PC-3 (cell line): ENCODE measurements at regions not wholly inside any gene's neighbourhood (a gene's known extent, or its start where the extent isn't known, plus 50 kb on each side); places are given as distances from the start of the nearest gene placed in this dataset.

ENCODE experiments used
- ATAC-seq: fragments of 200-7000 bp; cut with Tn5 transposase; 2 replicates; pipeline ENCODE4 v1.9.1; 2020; ENCODE audit warnings: mild to moderate bottlenecking, moderate library complexity
- BruUV-seq: library from RNA; stranded (reverse); fragments of 400-500 nt; replicated peaks from 2 replicates; lab custom pipeline; 2021; lab: Mats Ljungman, UMichigan
- CTCF ChIA-PET: fragments of 300-600 bp; sonication (Branson Sonifier 250); formaldehyde crosslinking; loops from one replicate; lab custom pipeline; 2022; ENCODE audit warnings: antibody characterized with exemption; lab: Charles Lee
- POLR2A ChIA-PET: fragments of 300-600 bp; sonication (Branson Sonifier 250); formaldehyde crosslinking; loops from one replicate; lab custom pipeline; 2022; ENCODE audit warnings: antibody characterized with exemption; ENCODE audit not compliant: unreplicated experiment; lab: Charles Lee
- DNase-seq: peaks from one replicate; pipeline ENCODE4 v3.0.0-alpha.2; 2015
- H2AFZ ChIP-seq: fragments of 300-600 bp; sonication (generic); 2 replicates; pipeline ENCODE4 v1.6.0; 2016; ENCODE audit warnings: antibody characterized with exemption, low read length
- H3F3A ChIP-seq: fragments of 300-600 bp; sonication (generic); one replicate; pipeline ENCODE4 v1.6.0; 2017; ENCODE audit warnings: antibody characterized with exemption, low read length, control low read depth, mild to moderate bottlenecking; ENCODE audit not compliant: unreplicated experiment
- H3K27ac ChIP-seq: fragments of 300-600 bp; sonication (generic); 2 replicates; pipeline ENCODE4 v1.5.1; 2016; ENCODE audit warnings: mild to moderate bottlenecking, low read length
- H3K27me3 ChIP-seq: fragments of 300-600 bp; sonication (generic); 2 replicates; pipeline ENCODE4 v1.6.1; 2016; ENCODE audit warnings: low read length, mixed read lengths
- H3K36me3 ChIP-seq: fragments of 300-600 bp; sonication (generic); 2 replicates; pipeline ENCODE4 v1.6.1; 2016; ENCODE audit warnings: low read depth, mixed run types, low read length, mixed read lengths
- H3K4me1 ChIP-seq: fragments of 300-600 bp; sonication (generic); 2 replicates; pipeline ENCODE4 v1.5.1; 2016; ENCODE audit warnings: low read length; ENCODE audit not compliant: insufficient read depth
- H3K4me2 ChIP-seq: fragments of 300-600 bp; sonication (generic); 2 replicates; pipeline ENCODE4 v1.6.0; 2016; ENCODE audit warnings: low read length
- H3K4me3 ChIP-seq: fragments of 300-600 bp; sonication (generic); 2 replicates; pipeline ENCODE4 v1.5.1; 2016; ENCODE audit warnings: mild to moderate bottlenecking, low read length, mixed read lengths
- H3K79me2 ChIP-seq: fragments of 300-600 bp; sonication (generic); 2 replicates; pipeline ENCODE4 v1.6.1; 2017; ENCODE audit warnings: low read length, mixed read lengths
- H3K9ac ChIP-seq: fragments of 300-600 bp; sonication (generic); 2 replicates; pipeline ENCODE4 v1.6.0; 2016; ENCODE audit warnings: mild to moderate bottlenecking, low read length
- H3K9me2 ChIP-seq: fragments of 300-600 bp; sonication (generic); replicated peaks from 2 replicates; pipeline ENCODE4 v1.6.1; 2016; ENCODE audit warnings: mixed run types, low read length, mixed read lengths
- H3K9me3 ChIP-seq: fragments of 300-600 bp; sonication (generic); 2 replicates; pipeline ENCODE4 v1.6.1; 2016; ENCODE audit warnings: low read length, mixed read lengths
- H4K20me1 ChIP-seq: fragments of 300-600 bp; sonication (generic); 2 replicates; pipeline ENCODE4 v1.6.1; 2016; ENCODE audit warnings: low read length, mixed read lengths
- CTCF ChIP-seq: fragments of 300-600 bp; sonication (generic); conservative IDR thresholded peaks from 2 replicates; pipeline ENCODE4 v1.5.1; 2017; ENCODE audit warnings: antibody characterized with exemption, low read depth, mild to moderate bottlenecking, low read length
- EZH2 ChIP-seq: fragments of 300-600 bp; sonication (generic); IDR thresholded peaks from one replicate; pipeline ENCODE4 v1.6.1; 2017; ENCODE audit warnings: antibody characterized with exemption, mild to moderate bottlenecking, low read length; ENCODE audit not compliant: unreplicated experiment
- EZH2phosphoT487 ChIP-seq: fragments of 300-600 bp; sonication (generic); IDR thresholded peaks from 2 replicates; pipeline ENCODE4 v1.6.1; 2018; ENCODE audit warnings: mild to moderate bottlenecking, antibody characterized with exemption, low read length, borderline replicate concordance
- intact Hi-C: fragments of 100-400 bp; cut with micrococcal nuclease; formaldehyde crosslinking; loops from 2 replicates; pipeline ENCODE4 v1.9.0; 2023

GRCh38 chrX:69234624-69235023, 69.4 kb upstream of the PJA1 start:
- no peak for ATAC-seq
- intact Hi-C loops, result no loop called here
- TF ChIP-seq EZH2phosphoT487 (no peak), CTCF (no peak), EZH2 (no peak)
- H3K4me1 ChIP-seq, result peaks cover 2% of the 10 kb centered on the region
- BruUV-seq, result no TSS peak
- H3K27me3 ChIP-seq, result no peaks in the 10 kb centered on the region
- ChIA-PET POLR2A (no interaction called here), CTCF (no interaction called here)
- H3K4me2 ChIP-seq, result no peak overlapping the region
- H3K9me3 ChIP-seq, result no peaks in the 10 kb centered on the region
- no peaks in the 10 kb centered on the region for H3K36me3 ChIP-seq
- no peak overlapping the region for H2AFZ ChIP-seq
- H4K20me1 ChIP-seq, result no peaks in the 10 kb centered on the region
- H3K79me2 ChIP-seq, result no peaks in the 10 kb centered on the region
- H3K9ac ChIP-seq, result no peak overlapping the region
- no peaks in the 10 kb centered on the region for H3F3A ChIP-seq
- no peak overlapping the region for H3K27ac ChIP-seq
- H3K9me2 ChIP-seq, result no peaks in the 10 kb centered on the region
- H3K4me3 ChIP-seq, result no peak overlapping the region
- DNase-seq, result no peak

GRCh38 chrX:69232945-69233344, 67.7 kb upstream of the PJA1 start:
- no peak overlapping the region for H2AFZ ChIP-seq
- POLR2A ChIA-PET, result no interaction called here
- intact Hi-C loops, result no loop called here

More at GRCh38 chrX:69232945-69233344, 67.7 kb upstream of the PJA1 start:
- CTCF ChIA-PET, result no interaction called here
- no peak for TF ChIP-seq CTCF
- TF ChIP-seq EZH2phosphoT487, result no peak
- TF ChIP-seq EZH2, result no peak
- no TSS peak for BruUV-seq
- Histone ChIP-seq H3K79me2 (no peaks in the 10 kb centered on the region), H3K36me3 (no peaks in the 10 kb centered on the region), H3F3A (no peaks in the 10 kb centered on the region), H3K4me1 (peaks cover 8% of the 10 kb centered on the region), H3K9me2 (no peaks in the 10 kb centered on the region), H3K9me3 (no peaks in the 10 kb centered on the region), H3K9ac (no peak overlapping the region), H3K27me3 (no peaks in the 10 kb centered on the region), H3K4me2 (no peak overlapping the region), H3K4me3 (no peak overlapping the region), H4K20me1 (no peaks in the 10 kb centered on the region), H3K27ac (no peak overlapping the region)
- DNase-seq, result no peak
- no peak for ATAC-seq
